Limb (tissue), 2 donors: ENCODE measurements at regions not wholly inside any gene's neighbourhood (a gene's known extent, or its start where the extent isn't known, plus 50 kb on each side); places are given as distances from the start of the nearest gene placed in this dataset.
"Not testable (repeated sequence)": the region's sequence is repeated elsewhere in the genome, so short reads cannot be mapped to it uniquely, and the experiment has no call there.

Experiments
- DNase-seq, 2 donors: peaks; one replicate each; pipeline ENCODE4 v3.0.0-alpha.2; 2016; ENCODE audit errors: extremely low spot score in 2 of 2

DNA sequence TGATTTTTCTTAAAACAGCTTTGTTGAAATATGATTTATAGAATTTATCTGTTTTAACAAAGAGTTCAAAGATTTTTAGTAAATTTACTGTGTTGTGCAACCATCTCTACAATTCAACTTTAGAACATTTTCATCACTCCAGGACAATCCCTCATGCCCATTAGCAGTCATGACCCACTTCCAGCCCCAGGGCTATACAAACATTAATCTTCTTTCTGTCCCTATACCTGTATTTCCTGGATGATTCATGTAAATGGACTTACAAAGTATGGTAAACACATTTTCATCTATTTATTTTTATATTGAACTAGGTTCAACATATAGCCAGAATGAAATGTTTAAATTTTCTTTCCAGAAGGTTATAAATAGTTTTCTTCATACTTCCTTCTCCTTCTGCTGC is 127.8 kb upstream of the CCDC180 start:
- no peak for DNase-seq

GRCh38 chr9:97176206-97176605 is 131.3 kb upstream of the CCDC180 start:
- peak; percentile 52 to 75 for DNase-seq

- DNase-seq: not testable (repeated sequence)
Measured at GRCh38 chr9:97168174-97168573, 129.2 kb upstream of the CTSV start.

- not testable (repeated sequence) for DNase-seq
Measured at GRCh38 chr9:97166496-97167138, 127.7 kb upstream of the CTSV start.

DNA sequence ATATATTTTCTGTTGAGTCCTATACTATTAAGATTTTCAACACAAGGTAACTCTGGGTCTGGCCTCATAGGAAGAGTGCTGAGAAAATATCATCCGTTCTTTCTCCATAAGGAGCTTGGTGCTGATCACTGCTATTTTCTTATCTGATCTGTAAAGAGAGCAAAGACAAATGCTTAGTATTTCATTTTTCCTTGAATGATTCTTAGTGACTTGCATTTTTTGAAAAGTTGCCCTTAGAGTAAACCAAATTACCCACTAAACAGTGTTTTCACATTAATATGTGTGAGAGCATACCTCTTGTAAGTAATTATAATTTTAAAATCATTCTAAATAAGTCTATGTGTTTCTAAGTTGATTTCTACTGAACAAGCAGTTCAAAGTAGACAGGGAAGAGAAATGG is 121.3 kb upstream of the CTSV start:
- no peak for DNase-seq

GRCh38 chr9:97158722-97159121 is 119.8 kb upstream of the CTSV start:
- DNase-seq: not testable (repeated sequence)

DNA sequence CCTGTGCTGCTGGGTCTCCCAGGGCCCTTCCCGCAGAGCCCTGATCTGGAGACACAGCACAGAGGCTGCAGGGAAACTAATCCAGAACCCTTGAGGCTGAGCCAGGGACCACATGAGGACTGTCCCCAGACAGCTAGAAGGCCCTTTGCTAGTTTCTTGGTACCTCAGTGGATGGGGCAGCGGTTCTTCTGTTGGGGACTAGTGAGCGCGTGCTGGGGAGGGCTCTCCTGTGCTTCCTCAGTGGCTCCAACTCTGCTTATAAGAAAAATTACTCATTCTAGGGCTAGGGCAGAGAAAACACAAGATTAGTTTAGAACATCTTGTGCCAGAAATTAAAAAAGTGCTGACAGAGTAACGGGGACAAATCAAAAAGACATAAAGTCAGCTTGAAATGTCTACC is 116.5 kb upstream of the CTSV start:
- not testable (repeated sequence) for DNase-seq

GRCh38 chr9:97153967-97154366 is 115.0 kb upstream of the CTSV start:
- DNase-seq: no peak

DNA sequence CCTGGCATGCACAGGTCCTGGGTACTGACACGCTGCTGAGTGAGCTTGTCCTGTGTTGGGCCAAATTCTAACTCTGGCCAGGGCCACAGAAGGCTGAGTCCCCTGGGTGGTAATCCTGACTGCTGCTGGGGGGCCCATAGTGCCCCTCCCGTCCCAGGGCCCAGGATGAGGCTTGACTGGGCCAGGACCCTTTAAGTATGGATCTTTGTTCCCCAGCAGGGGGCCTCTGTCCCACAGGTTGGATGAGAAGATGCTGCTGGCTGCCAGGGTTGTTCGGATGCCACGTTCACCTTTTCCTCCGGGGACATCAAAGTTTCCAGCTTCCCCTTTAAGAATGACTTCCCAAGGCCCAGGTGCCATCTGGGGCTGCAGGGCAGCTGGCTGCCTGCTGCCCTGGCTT is 114.2 kb upstream of the CTSV start:
- DNase-seq: not testable (repeated sequence)

DNA sequence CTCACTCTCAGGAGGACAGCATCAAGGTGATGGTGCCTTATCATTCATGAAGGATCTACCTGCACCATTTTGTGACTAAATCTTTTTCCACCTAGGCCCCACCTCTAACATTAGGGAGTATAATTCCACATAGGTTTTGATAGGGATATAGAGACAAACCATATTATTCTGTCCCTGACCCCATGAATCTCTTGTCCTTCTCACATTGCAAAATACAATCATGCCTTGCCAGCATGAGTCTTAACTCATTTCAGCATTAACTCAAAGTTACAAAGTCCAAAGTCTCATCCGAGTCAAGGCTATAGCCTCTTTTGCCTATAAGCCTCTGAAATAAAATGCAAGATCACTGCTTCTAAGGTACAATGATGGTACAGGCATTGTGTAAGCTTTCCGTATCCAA is 111.5 kb upstream of the CTSV start:
- not testable (repeated sequence) for DNase-seq

- DNase-seq: not testable (repeated sequence)
Measured at GRCh38 chr9:97148428-97148827, 109.5 kb upstream of the CTSV start.

- DNase-seq: not testable (repeated sequence)
Measured at GRCh38 chr9:97145680-97146079, 106.7 kb upstream of the CTSV start.

- DNase-seq: no peak
Measured at GRCh38 chr9:97140566-97140965, 101.6 kb upstream of the CTSV start.

- no peak for DNase-seq
Measured at GRCh38 chr9:97136421-97136820, 97.5 kb upstream of the CTSV start.

GRCh38 chr9:97133966-97134365 is 95.0 kb upstream of the CTSV start:
- DNase-seq: not testable (repeated sequence)

DNA sequence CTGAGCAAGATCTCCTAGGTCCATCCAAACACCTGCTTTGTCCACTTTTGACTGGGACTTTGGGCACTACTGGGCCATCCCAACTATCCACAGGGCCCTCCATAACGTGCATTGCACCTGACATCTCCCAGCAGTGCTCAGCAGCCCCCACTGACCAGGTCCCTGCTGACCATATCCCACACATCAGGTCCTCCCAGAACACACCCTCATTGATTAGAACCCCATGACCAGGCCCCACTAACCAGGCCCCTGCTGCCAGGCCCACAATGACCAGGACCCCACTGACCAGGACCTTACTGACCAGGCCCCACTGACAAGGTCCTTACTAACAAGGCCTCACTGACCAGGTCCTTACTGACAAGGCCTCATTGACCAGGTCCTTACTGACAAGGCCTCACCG is 93.9 kb upstream of the CTSV start:
- DNase-seq: no peak

DNA sequence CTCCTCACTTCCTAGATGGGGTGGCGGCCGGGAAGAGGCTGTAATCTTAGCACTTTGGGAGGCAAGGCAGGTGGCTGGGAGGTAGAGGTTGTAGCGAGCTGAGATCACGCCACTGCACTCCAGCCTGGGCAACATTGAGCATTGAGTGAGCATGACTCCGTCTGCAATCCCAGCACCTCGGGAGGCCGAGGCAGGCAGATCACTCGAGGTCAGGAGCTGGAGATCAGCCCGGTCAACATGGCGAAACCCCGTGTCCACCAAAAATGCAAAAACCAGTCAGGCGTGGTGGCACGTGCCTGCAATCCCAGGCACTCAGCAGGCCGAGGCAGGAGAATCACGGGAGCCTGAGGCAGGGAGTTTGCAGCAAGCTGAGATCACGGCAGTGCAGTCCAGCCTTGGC is 91.9 kb upstream of the CTSV start:
- DNase-seq: not testable (repeated sequence)

DNA sequence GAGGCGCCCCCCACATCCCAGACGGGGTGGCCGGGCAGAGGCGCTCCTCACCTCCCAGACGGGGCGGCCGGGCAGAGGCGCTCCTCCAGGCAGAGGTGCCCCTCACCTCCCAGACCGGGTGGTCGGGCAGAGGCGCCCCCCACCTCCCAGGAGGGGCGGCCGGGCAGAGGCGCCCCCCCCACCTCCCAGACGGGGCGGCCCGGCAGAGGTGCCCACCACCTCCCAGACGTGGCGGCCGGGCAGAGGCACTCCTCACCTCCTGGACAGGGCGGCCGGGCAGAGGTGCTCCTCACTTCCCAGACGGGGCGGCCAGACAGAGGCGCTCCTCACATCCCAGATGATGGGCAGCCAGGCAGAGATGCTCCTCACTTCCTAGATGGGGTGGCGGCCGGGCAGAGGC is 91.4 kb upstream of the CTSV start:
- not testable (repeated sequence) for DNase-seq

GRCh38 chr9:97128919-97129318 is 90.0 kb upstream of the CTSV start:
- DNase-seq: no peak

GRCh38 chr9:97124256-97124655 is 85.3 kb upstream of the CTSV start:
- DNase-seq: no peak

- no peak for DNase-seq
Measured at GRCh38 chr9:97110696-97111095, 71.8 kb upstream of the CTSV start.

- no peak for DNase-seq
Measured at GRCh38 chr9:97109194-97109811, 70.4 kb upstream of the CTSV start.

DNA sequence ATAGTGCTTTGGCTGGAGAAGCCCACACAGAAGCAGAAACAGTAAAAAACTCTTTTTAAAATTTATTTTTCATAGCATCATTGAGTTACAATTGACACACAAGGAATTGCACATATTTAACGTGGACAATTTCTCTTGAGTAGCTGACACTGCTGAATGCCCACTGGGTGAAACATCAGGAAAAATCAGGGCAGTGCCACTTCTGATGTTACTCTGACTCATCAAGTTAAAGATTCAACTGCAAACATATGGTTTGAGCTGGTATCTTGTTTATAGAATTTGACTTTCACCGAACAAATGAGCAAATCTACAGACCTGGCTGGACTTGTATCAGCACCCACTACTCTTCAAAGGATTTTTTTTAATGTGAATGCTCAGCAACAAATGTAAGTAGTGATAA is 66.3 kb upstream of the CTSV start:
- not testable (repeated sequence) for DNase-seq
